ENCODE measurements at regions not wholly inside any gene's neighbourhood (a gene's known extent, or its start where the extent isn't known, plus 50 kb on each side); places are given as distances from the start of the nearest gene placed in this dataset.

- no peak overlapping the region for H3K14ac ChIP-seq (ENCODE audit: insufficient read depth, low read length)
- H3K18ac ChIP-seq (ENCODE audit: insufficient read length, low read depth, low read length) = no peak overlapping the region
- H4K8ac ChIP-seq (replicated peaks; ENCODE audit: insufficient read length, low read depth, low read length) = no peak overlapping the region
- no peaks in the 10 kb centered on the region for H3K79me1 ChIP-seq (ENCODE audit: insufficient read depth, low read depth, low read length, poor library complexity, severe bottlenecking)
- H2AFZ ChIP-seq (ENCODE audit: low read length) = no peak overlapping the region
- no peak for TF ChIP-seq CTCF (conservative IDR thresholded peaks at IDR 0.05)
- Mint-ChIP-seq H3K9me3 (peaks cover 22 to 29% of the 10 kb centered on the region in 2 experiments), H3K27ac (no peak overlapping the region), H3K36me3 (ENCODE audit: insufficient read depth in 1 of 3, low read depth in 3 of 3) (peaks cover 21 to 28% (median 25%) of the 10 kb centered on the region in 3 experiments), H3K27me3 (ENCODE audit: low read depth) (no peaks in the 10 kb centered on the region), H3K4me3 (no peak overlapping the region), H3K4me1 (peaks cover 0 to 4% of the 10 kb centered on the region in 2 experiments; a peak in 1 of 4 replicates)
- H3K4ac ChIP-seq (ENCODE audit: low read depth, low read length) = no peak overlapping the region
- no peak overlapping the region for H2AK5ac ChIP-seq (ENCODE audit: insufficient read length, low read length)
- no peak overlapping the region for H3K27ac ChIP-seq (ENCODE audit: insufficient read length, low read depth, low read length)
- peaks cover 1% of the 10 kb centered on the region; the same call in 1 of the 2 replicates for H3K4me1 ChIP-seq (ENCODE audit: insufficient read depth, low read length)
- H4K5ac ChIP-seq (ENCODE audit: insufficient read length, low read depth, low read length) = no peak overlapping the region
- no peak overlapping the region for H3K56ac ChIP-seq (ENCODE audit: insufficient read length, low read depth, low read length)
- peak overlapping the region; percentile 30 for H2BK5ac ChIP-seq (ENCODE audit: insufficient read length, low read length)
- H3K79me2 ChIP-seq (ENCODE audit: insufficient read depth, low read length) = no peaks in the 10 kb centered on the region
- no peak overlapping the region for H2BK20ac ChIP-seq (ENCODE audit: low read depth, low read length, poor library complexity, severe bottlenecking)
- no peaks in the 10 kb centered on the region for H3K9me3 ChIP-seq (ENCODE audit: control insufficient read depth, low read depth, low read length)
- H2BK120ac ChIP-seq (ENCODE audit: low read depth, low read length, poor library complexity, severe bottlenecking) = no peak overlapping the region
- no peak overlapping the region for H2BK15ac ChIP-seq (ENCODE audit: low read depth, low read length)
- H4K91ac ChIP-seq (ENCODE audit: insufficient read length, low read depth, low read length) = no peak overlapping the region
- H2BK12ac ChIP-seq (ENCODE audit: insufficient read length, low read depth, low read length) = no peak overlapping the region
- H3K23ac ChIP-seq (ENCODE audit: insufficient read length, low read depth, low read length) = no peak overlapping the region
- no peaks in the 10 kb centered on the region for H3K27me3 ChIP-seq (ENCODE audit: insufficient read depth, low read length)
- no peaks in the 10 kb centered on the region for H4K20me1 ChIP-seq (ENCODE audit: control insufficient read depth, insufficient read depth, insufficient read length)
- no peaks in the 10 kb centered on the region for H3K23me2 ChIP-seq (ENCODE audit: insufficient read length, low read depth, low read length, poor library complexity, severe bottlenecking)
- no peak overlapping the region for H3K4me2 ChIP-seq (ENCODE audit: insufficient read depth, insufficient read length, low read length)
- H3K9ac ChIP-seq (ENCODE audit: extremely low read depth, insufficient read length, low read length) = no peak overlapping the region
- no CpG with 5 or more reads among the region's 4 CpGs for WGBS (ENCODE audit: extremely low coverage, insufficient read length, low lambda C conversion rate)
- H3T11ph ChIP-seq (ENCODE audit: low read length) = no peak overlapping the region
- DNase-seq = no peak
Measured at GRCh38 chr3:18998069-18998468, 150.2 kb upstream of the KCNH8 start.
